Esophagus squamous epithelium (tissue), 4 donors: ENCODE measurements at regions not wholly inside any gene's neighbourhood (a gene's known extent, or its start where the extent isn't known, plus 50 kb on each side); places are given as distances from the start of the nearest gene placed in this dataset.

ENCODE experiments used
- POLR2A ChIP-seq, 4 donors: fragments of 450-650 bp; IDR thresholded peaks; one replicate each; pipeline ENCODE4 v1.6.1; 2017; ENCODE audit warnings: antibody characterized with exemption in 4 of 4, mild to moderate bottlenecking in 4 of 4, moderate library complexity in 3 of 4
- TF ChIP-seq, protein P1 (sequence below), 6 experiments: fragments of 450-650 bp in 4 of 6; fragments of 200-600 bp in 2 of 6; sonication (generic) in 2 of 6; IDR thresholded peaks; one replicate each; pipeline ENCODE4 v1.5.1; 2016 to 2019; ENCODE audit warnings: antibody characterized with exemption in 6 of 6, mild to moderate bottlenecking in 4 of 6, moderate library complexity in 4 of 6

DNA sequence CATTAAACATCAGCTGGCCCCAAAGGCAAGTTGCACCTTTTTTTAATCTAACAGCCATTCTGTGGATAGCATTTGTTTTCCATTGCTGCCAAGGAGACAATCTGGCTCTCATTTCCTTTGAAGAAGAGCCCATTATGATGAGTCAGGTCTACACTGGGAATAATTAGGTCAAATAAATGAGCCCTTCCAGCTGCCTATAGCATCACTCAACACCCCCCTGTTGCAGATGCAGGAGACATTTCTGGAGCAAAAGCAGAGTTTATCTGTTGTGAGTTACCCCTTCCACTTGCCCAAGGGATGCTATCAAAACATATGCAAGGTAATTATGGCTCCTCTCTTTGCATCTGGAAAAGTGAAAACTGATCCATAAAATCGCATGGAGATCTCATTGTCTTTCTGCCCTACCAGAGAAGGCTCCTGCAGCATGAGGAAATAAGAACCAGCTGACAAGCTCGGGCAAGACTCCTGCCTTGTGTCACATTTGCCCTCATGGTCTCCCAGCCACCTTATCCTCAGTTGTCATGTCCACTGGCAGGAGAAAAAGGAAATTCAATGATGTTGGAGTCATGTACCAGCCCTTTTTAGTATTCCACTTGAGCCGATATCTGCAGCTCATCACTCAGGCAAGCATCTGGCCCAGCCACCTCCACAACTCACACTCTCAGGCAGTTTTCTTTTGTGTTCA lies 135.9 kb downstream of the SLC30A10 start:
- no peak for TF ChIP-seq POLR2A (IDR thresholded peaks at IDR 0.05)
- TF ChIP-seq, protein P1, sequence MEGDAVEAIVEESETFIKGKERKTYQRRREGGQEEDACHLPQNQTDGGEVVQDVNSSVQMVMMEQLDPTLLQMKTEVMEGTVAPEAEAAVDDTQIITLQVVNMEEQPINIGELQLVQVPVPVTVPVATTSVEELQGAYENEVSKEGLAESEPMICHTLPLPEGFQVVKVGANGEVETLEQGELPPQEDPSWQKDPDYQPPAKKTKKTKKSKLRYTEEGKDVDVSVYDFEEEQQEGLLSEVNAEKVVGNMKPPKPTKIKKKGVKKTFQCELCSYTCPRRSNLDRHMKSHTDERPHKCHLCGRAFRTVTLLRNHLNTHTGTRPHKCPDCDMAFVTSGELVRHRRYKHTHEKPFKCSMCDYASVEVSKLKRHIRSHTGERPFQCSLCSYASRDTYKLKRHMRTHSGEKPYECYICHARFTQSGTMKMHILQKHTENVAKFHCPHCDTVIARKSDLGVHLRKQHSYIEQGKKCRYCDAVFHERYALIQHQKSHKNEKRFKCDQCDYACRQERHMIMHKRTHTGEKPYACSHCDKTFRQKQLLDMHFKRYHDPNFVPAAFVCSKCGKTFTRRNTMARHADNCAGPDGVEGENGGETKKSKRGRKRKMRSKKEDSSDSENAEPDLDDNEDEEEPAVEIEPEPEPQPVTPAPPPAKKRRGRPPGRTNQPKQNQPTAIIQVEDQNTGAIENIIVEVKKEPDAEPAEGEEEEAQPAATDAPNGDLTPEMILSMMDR (IDR thresholded peaks at IDR 0.05), result no peak
